Naive thymus-derived CD4-positive, alpha-beta T cell (primary cell): ENCODE measurements at regions not wholly inside any gene's neighbourhood (a gene's known extent, or its start where the extent isn't known, plus 50 kb on each side); places are given as distances from the start of the nearest gene placed in this dataset.

ENCODE experiments used
- ATAC-seq: fragments of 150-1000 bp; cut with Tn5 transposase; 2 replicates; pipeline ENCODE4 v1.10.0; 2021; ENCODE audit warnings: mild to moderate bottlenecking, moderate library complexity
- CTCF ChIA-PET: fragments of 350-600 bp; sonication (Branson Sonifier 250); formaldehyde crosslinking; loops from one replicate; lab custom pipeline; 2021; ENCODE audit warnings: antibody characterized with exemption; lab: Charles Lee
- POLR2A ChIA-PET: fragments of 350-600 bp; sonication (Branson Sonifier 250); formaldehyde crosslinking; loops from one replicate; lab custom pipeline; 2021; ENCODE audit warnings: antibody characterized with exemption, inconsistent platforms; lab: Charles Lee
- DNase-seq, 9 donors: peaks; one replicate each; pipeline versions ENCODE4 v3.0.0 to v3.0.0-alpha.2; 2020 to 2022; ENCODE audit warnings: mixed read lengths in 1 of 9
- H3K27ac ChIP-seq: one replicate; pipeline ENCODE4 v1.7.0; 2013; ENCODE audit warnings: mild to moderate bottlenecking, low read depth, low read length, moderate library complexity
- H3K27me3 ChIP-seq, 2 donors: one replicate each; pipeline ENCODE4 v1.7.0; 2013; ENCODE audit warnings: low read length in 2 of 2, mild to moderate bottlenecking in 2 of 2, moderate library complexity in 2 of 2; ENCODE audit not compliant: control insufficient read depth in 2 of 2, insufficient read depth in 2 of 2
- H3K36me3 ChIP-seq, 3 experiments: 1 replicate in 2 of 3; 2 replicates in 1 of 3; pipeline ENCODE4 v1.7.0; 2013; ENCODE audit warnings: low read length in 3 of 3, mild to moderate bottlenecking in 3 of 3, moderate library complexity in 1 of 3; ENCODE audit not compliant: insufficient read depth in 3 of 3, control insufficient read depth in 2 of 3
- H3K4me1 ChIP-seq, 2 donors: one replicate each; pipeline ENCODE4 v1.7.0; 2013; ENCODE audit warnings: low read length in 2 of 2, mild to moderate bottlenecking in 2 of 2, moderate library complexity in 1 of 2; ENCODE audit not compliant: control insufficient read depth in 2 of 2, insufficient read depth in 2 of 2
- H3K4me3 ChIP-seq: 2 replicates; pipeline ENCODE4 v1.7.0; 2013; ENCODE audit warnings: mild to moderate bottlenecking, low read length
- H3K9me3 ChIP-seq, 3 experiments: 1 replicate in 2 of 3; 2 replicates in 1 of 3; pipeline ENCODE4 v1.7.0; 2013; ENCODE audit warnings: low read length in 3 of 3; ENCODE audit not compliant: control insufficient read depth in 2 of 3
- H3K27ac Mint-ChIP-seq, 9 donors: one replicate each; pipeline ENCODE4 v1.8.0; 2020 to 2022; ENCODE audit warnings: mixed read lengths in 9 of 9, mild to moderate bottlenecking in 8 of 9, moderate library complexity in 5 of 9, inconsistent platforms in 2 of 9
- H3K27me3 Mint-ChIP-seq, 5 donors: one replicate each; pipeline ENCODE4 v1.8.0; 2021 to 2022; ENCODE audit warnings: mixed read lengths in 5 of 5, mild to moderate bottlenecking in 1 of 5
- H3K36me3 Mint-ChIP-seq, 5 donors: one replicate each; pipeline ENCODE4 v1.8.0; 2020 to 2022; ENCODE audit warnings: mixed read lengths in 5 of 5, mild to moderate bottlenecking in 3 of 5, inconsistent platforms in 1 of 5
- H3K4me1 Mint-ChIP-seq, 7 donors: one replicate each; pipeline ENCODE4 v1.8.0; 2020 to 2022; ENCODE audit warnings: mixed read lengths in 7 of 7, mild to moderate bottlenecking in 3 of 7, inconsistent platforms in 1 of 7
- H3K4me3 Mint-ChIP-seq, 10 donors: one replicate each; pipeline ENCODE4 v1.8.0; 2020 to 2022; ENCODE audit warnings: mild to moderate bottlenecking in 10 of 10, mixed read lengths in 10 of 10, moderate library complexity in 6 of 10, inconsistent platforms in 2 of 10
- H3K9me3 Mint-ChIP-seq, 11 donors: one replicate each; pipeline ENCODE4 v1.8.0; 2020 to 2022; ENCODE audit warnings: mixed read lengths in 11 of 11, mild to moderate bottlenecking in 4 of 11, inconsistent platforms in 1 of 11, moderate library complexity in 1 of 11
- intact Hi-C, 2 donors: fragments of 100-400 bp; cut with micrococcal nuclease; formaldehyde crosslinking; loops; one replicate each; pipeline ENCODE4 v1.15.1; 2023

GRCh38 chr20:57914205-57914604 is 204.4 kb upstream of the PMEPA1 start:
- Histone ChIP-seq H3K9me3 (no peaks in the 10 kb centered on the region), H3K4me3 (no peak overlapping the region), H3K27ac (no peak overlapping the region), H3K36me3 (no peaks in the 10 kb centered on the region), H3K4me1 (no peaks in the 10 kb centered on the region), H3K27me3 (no peaks in the 10 kb centered on the region)
- ChIA-PET CTCF (no interaction called here), POLR2A (no interaction called here)
- Mint-ChIP-seq H3K4me3 (no peak overlapping the region), H3K36me3 (no peaks in the 10 kb centered on the region), H3K27me3 (peaks cover 4 to 21% (median 9%) of the 10 kb centered on the region in 5 donors), H3K9me3 (no peaks in the 10 kb centered on the region), H3K4me1 (no peaks in the 10 kb centered on the region), H3K27ac (no peak overlapping the region)
- intact Hi-C loops = no loop called here
- ATAC-seq (no peak), DNase-seq (no peak)

DNA sequence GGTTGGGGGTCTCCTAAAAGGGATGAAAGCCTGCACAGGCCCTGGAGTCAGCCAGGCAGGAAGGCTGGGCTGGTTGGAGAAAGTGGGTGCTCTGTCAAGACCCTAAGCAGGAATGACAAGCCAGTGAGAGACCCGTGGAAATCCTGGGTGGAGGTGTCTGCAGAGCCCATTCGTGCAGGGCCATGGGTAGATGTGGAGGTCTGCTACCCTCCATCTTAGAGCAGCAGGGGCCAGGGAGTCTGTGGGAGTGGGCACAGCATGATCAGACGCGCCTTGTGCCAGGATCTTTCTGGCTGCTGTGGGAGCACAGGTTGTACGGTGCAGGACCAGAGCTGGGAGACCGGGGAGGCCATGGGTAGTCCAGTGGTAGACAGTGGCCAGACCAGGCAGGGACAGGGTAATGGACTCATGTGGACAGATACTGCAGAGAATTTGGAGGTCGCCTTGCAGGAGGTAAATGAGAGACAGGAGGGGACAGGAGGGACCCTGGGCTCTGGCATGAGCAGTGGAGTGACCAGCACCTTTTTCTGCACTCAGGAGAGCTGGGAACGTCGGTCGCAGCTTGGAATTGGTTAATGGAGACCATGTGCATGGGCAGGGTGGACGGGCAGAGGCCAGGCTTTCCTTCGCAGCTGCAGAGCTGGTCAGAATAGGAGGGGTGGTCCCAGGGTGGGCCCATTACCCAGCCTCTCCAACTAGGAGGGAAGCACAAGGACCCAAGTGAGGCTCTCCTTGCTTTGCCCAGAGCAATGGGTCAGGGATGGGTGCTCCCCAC is 203.5 kb upstream of the PMEPA1 start:
- intact Hi-C loops = no loop called here
- ATAC-seq (no peak), DNase-seq (no peak)
- H3K4me3 ChIP-seq = no peak overlapping the region
- Mint-ChIP-seq H3K9me3 (no peaks in the 10 kb centered on the region), H3K36me3 (no peaks in the 10 kb centered on the region), H3K27me3 (peaks cover 4 to 21% (median 9%) of the 10 kb centered on the region in 5 donors), H3K4me1 (no peaks in the 10 kb centered on the region), H3K27ac (no peak overlapping the region), H3K4me3 (no peak overlapping the region)
- H3K27ac ChIP-seq = no peak overlapping the region
- H3K36me3 ChIP-seq = no peaks in the 10 kb centered on the region
- CTCF ChIA-PET = interaction anchor here (0.6 kb wide), 1 partner anchor 1561 kb away, joined by 3 read pairs; no protein-coding TSS in a partner anchor
- no peaks in the 10 kb centered on the region for H3K9me3 ChIP-seq
- no peaks in the 10 kb centered on the region for H3K4me1 ChIP-seq
- no peaks in the 10 kb centered on the region for H3K27me3 ChIP-seq
- POLR2A ChIA-PET = no interaction called here

GRCh38 chr20:57912227-57912582 is 202.4 kb upstream of the PMEPA1 start:
- Mint-ChIP-seq H3K4me1 (no peaks in the 10 kb centered on the region), H3K36me3 (no peaks in the 10 kb centered on the region), H3K9me3 (no peaks in the 10 kb centered on the region), H3K27me3 (peaks cover 0 to 21% (median 9%) of the 10 kb centered on the region in 5 donors), H3K4me3 (no peak overlapping the region), H3K27ac (no peak overlapping the region)
- no peaks in the 10 kb centered on the region for H3K9me3 ChIP-seq
- no peak overlapping the region for H3K27ac ChIP-seq
- intact Hi-C loops = no loop called here
- no peaks in the 10 kb centered on the region for H3K27me3 ChIP-seq
- ChIA-PET CTCF (no interaction called here), POLR2A (no interaction called here)
- DNase-seq (no peak), ATAC-seq (no peak)
- H3K4me3 ChIP-seq = no peak overlapping the region
- no peaks in the 10 kb centered on the region for H3K4me1 ChIP-seq
- H3K36me3 ChIP-seq = no peaks in the 10 kb centered on the region

DNA sequence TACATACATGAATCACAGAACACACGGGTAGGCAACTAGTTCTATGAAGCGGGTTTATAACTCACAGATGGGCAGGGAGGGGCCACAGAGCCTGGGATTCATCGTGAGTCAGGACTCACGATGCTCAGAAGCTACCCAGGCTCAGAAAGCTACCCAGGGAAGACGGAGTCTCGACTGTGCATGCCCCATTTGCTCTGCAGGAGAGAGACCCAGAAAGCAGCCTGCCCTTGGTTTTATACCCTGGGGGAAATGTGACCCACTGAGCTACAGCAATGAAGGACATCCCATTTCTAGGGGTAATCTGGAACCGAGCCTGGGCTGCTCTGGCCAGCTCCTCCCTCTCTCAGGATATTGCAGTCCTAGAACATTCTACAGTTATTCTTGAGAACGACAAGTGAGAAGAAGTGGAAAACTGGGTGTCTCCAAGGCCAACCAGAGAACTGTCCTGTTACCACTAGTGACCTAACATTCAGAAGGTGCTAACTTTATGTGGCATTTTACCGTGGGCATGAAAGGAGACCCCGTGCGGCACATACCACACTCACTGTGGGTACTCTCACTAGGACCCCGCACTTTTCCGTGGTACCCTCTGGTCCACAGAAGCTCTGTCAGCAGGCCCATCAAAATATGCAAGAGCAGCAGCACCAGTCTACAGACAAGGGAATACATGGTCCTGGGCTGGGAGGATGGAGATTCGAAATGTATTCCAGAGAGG is 201.9 kb upstream of the PMEPA1 start:
- Mint-ChIP-seq H3K27ac (no peak overlapping the region), H3K4me3 (no peak overlapping the region), H3K9me3 (no peaks in the 10 kb centered on the region), H3K36me3 (no peaks in the 10 kb centered on the region), H3K27me3 (peaks cover 0 to 21% (median 9%) of the 10 kb centered on the region in 5 donors), H3K4me1 (no peaks in the 10 kb centered on the region)
- no peaks in the 10 kb centered on the region for H3K36me3 ChIP-seq
- POLR2A ChIA-PET = no interaction called here
- CTCF ChIA-PET = no interaction called here
- DNase-seq (no peak), ATAC-seq (no peak)
- H3K4me3 ChIP-seq = no peak overlapping the region
- no peaks in the 10 kb centered on the region for H3K27me3 ChIP-seq
- H3K4me1 ChIP-seq = no peaks in the 10 kb centered on the region
- H3K27ac ChIP-seq = no peak overlapping the region
- no peaks in the 10 kb centered on the region for H3K9me3 ChIP-seq
- intact Hi-C loops = no loop called here

GRCh38 chr20:57910716-57911115 is 200.9 kb upstream of the PMEPA1 start:
- Histone ChIP-seq H3K9me3 (no peaks in the 10 kb centered on the region), H3K27me3 (no peaks in the 10 kb centered on the region), H3K4me3 (no peak overlapping the region), H3K36me3 (no peaks in the 10 kb centered on the region), H3K4me1 (no peaks in the 10 kb centered on the region), H3K27ac (no peak overlapping the region)
- Mint-ChIP-seq H3K4me1 (no peaks in the 10 kb centered on the region), H3K27me3 (peaks cover 7 to 21% (median 9%) of the 10 kb centered on the region in 5 donors), H3K4me3 (no peak overlapping the region), H3K27ac (no peak overlapping the region), H3K9me3 (no peaks in the 10 kb centered on the region), H3K36me3 (no peaks in the 10 kb centered on the region)
- ChIA-PET POLR2A (no interaction called here), CTCF (no interaction called here)
- DNase-seq (no peak), ATAC-seq (no peak)
- intact Hi-C loops = no loop called here

DNA sequence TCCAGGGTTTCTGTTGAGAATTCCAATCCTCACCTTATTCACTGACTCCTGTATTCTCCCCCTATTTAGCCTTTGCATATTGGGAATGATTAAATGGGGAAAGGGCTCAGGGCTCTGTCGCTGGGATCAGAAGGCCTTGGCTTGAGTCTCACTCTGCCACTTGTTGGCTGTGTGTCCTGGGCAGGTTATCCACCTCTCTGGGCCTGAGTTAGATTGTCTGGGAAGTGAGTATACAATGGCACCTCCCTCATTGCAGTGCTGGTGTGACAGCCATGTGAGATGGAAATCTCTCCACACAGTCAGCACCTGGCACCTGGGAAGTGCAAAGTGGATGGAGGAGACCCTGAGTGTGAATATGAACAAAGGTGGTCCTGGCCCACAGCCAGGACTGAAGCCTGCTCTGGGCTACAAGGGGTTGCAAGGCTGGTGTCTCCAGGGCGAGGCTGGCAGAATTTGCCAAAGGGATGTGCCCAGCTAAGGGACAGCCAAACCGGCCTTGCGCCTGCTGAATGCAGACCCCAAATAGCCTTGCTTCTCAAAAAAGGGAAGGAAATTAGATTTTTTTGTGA is 200.0 kb upstream of the PMEPA1 start:
- ChIA-PET CTCF (no interaction called here), POLR2A (no interaction called here)
- Mint-ChIP-seq H3K27ac (no peak overlapping the region), H3K4me3 (no peak overlapping the region), H3K27me3 (peaks cover 7 to 26% (median 16%) of the 10 kb centered on the region in 5 donors), H3K36me3 (no peaks in the 10 kb centered on the region), H3K4me1 (peaks cover 0 to under 1% (median 0%) of the 10 kb centered on the region in 7 donors), H3K9me3 (no peaks in the 10 kb centered on the region)
- Histone ChIP-seq H3K36me3 (no peaks in the 10 kb centered on the region), H3K4me1 (no peaks in the 10 kb centered on the region), H3K27me3 (no peaks in the 10 kb centered on the region), H3K9me3 (no peaks in the 10 kb centered on the region), H3K27ac (no peak overlapping the region), H3K4me3 (no peak overlapping the region)
- intact Hi-C loops = no loop called here
- no peak for DNase-seq
- no peak for ATAC-seq
